Astrocyte (in vitro differentiated cells and primary cell): ENCODE measurements at regions not wholly inside any gene's neighbourhood (a gene's known extent, or its start where the extent isn't known, plus 50 kb on each side); places are given as distances from the start of the nearest gene placed in this dataset.

ENCODE experiments used
- DNase-seq: peaks from one replicate; pipeline ENCODE4 v3.0.0-alpha.2; 2010; ENCODE audit warnings: low read depth
- FAIRE-seq: peaks from 2 replicates; lab custom pipeline; 2011; peaks lifted over from hg19 to GRCh38; lab: Jason Lieb, UNC
- H2AFZ ChIP-seq: 2 replicates; pipeline ENCODE4 v1.6.0; 2012; ENCODE audit warnings: low read depth, low read length, inconsistent platforms
- H3K27ac ChIP-seq: 2 replicates; pipeline ENCODE4 v1.5.1; 2011; ENCODE audit warnings: low read depth, low read length, inconsistent platforms
- H3K27me3 ChIP-seq: 2 replicates; pipeline ENCODE4 v1.6.0; 2011; ENCODE audit warnings: low read length, inconsistent platforms; ENCODE audit not compliant: insufficient read depth
- H3K36me3 ChIP-seq: 2 replicates; pipeline ENCODE4 v1.5.1; 2011; ENCODE audit warnings: low read length, inconsistent platforms; ENCODE audit not compliant: insufficient read depth
- H3K4me1 ChIP-seq: 2 replicates; pipeline ENCODE4 v1.5.1; 2011; ENCODE audit warnings: low read length, inconsistent platforms; ENCODE audit not compliant: insufficient read depth
- H3K4me2 ChIP-seq: 2 replicates; pipeline ENCODE4 v1.6.0; 2012; ENCODE audit warnings: low read length, inconsistent platforms
- H3K4me3 ChIP-seq: 2 replicates; pipeline ENCODE4 v1.5.1; 2011; ENCODE audit warnings: low read depth, mild to moderate bottlenecking, low read length, inconsistent platforms; ENCODE audit not compliant: insufficient read depth
- H3K79me2 ChIP-seq: 2 replicates; pipeline ENCODE4 v1.6.0; 2012; ENCODE audit warnings: mild to moderate bottlenecking, low read length, inconsistent platforms; ENCODE audit not compliant: insufficient read depth
- H3K9ac ChIP-seq: 2 replicates; pipeline ENCODE4 v1.6.0; 2012; ENCODE audit warnings: mild to moderate bottlenecking, low read length, inconsistent platforms
- H3K9me3 ChIP-seq: 2 replicates; pipeline ENCODE4 v1.5.1; 2012; ENCODE audit warnings: low read depth, mild to moderate bottlenecking, low read length, inconsistent platforms; ENCODE audit not compliant: insufficient read depth
- H4K20me1 ChIP-seq: 2 replicates; pipeline ENCODE4 v1.6.0; 2012; ENCODE audit warnings: low read length, inconsistent platforms; ENCODE audit not compliant: insufficient read depth
- H3K27ac Mint-ChIP-seq: one replicate; pipeline ENCODE4 v1.8.0; 2021; ENCODE audit warnings: mild to moderate bottlenecking, mixed read lengths; ENCODE audit not compliant: unreplicated experiment
- H3K27me3 Mint-ChIP-seq: one replicate; pipeline ENCODE4 v1.8.0; 2021; ENCODE audit warnings: low read depth, mixed read lengths; ENCODE audit not compliant: unreplicated experiment
- H3K36me3 Mint-ChIP-seq: one replicate; pipeline ENCODE4 v1.8.0; 2021; ENCODE audit warnings: low read depth, mixed read lengths; ENCODE audit not compliant: unreplicated experiment
- H3K4me1 Mint-ChIP-seq: one replicate; pipeline ENCODE4 v1.8.0; 2021; ENCODE audit warnings: low read depth, mixed read lengths; ENCODE audit not compliant: unreplicated experiment
- H3K4me3 Mint-ChIP-seq: one replicate; pipeline ENCODE4 v1.8.0; 2021; ENCODE audit warnings: mild to moderate bottlenecking, moderate library complexity, mixed read lengths; ENCODE audit not compliant: unreplicated experiment
- H3K9me3 Mint-ChIP-seq: one replicate; pipeline ENCODE4 v1.8.0; 2021; ENCODE audit warnings: mild to moderate bottlenecking, mixed read lengths; ENCODE audit not compliant: unreplicated experiment
- CTCF ChIP-seq: IDR thresholded peaks from 2 replicates; pipeline ENCODE4 v1.5.1; 2011; ENCODE audit warnings: low read depth, mild to moderate bottlenecking, inconsistent platforms, low read length, moderate library complexity; ENCODE audit not compliant: insufficient read depth
- EZH2 ChIP-seq: IDR thresholded peaks from 2 replicates; pipeline ENCODE4 v1.6.1; 2012; ENCODE audit warnings: mild to moderate bottlenecking, low read length, inconsistent platforms; ENCODE audit not compliant: insufficient read depth

GRCh38 chr3:150236316-150237082 is 171.6 kb upstream of the TSC22D2 start:
- H4K20me1 ChIP-seq = no peaks in the 10 kb centered on the region
- Mint-ChIP-seq H3K27me3 (no peaks in the 10 kb centered on the region), H3K4me1 (peaks cover 51% of the 10 kb centered on the region), H3K36me3 (peaks cover 2% of the 10 kb centered on the region), H3K27ac (peak overlapping the region; percentile 70), H3K9me3 (no peaks in the 10 kb centered on the region), H3K4me3 (peak overlapping the region; percentile 18)
- no peak overlapping the region for H2AFZ ChIP-seq
- peak overlapping the region; percentile 0 for H3K9ac ChIP-seq
- H3K4me1 ChIP-seq = peaks cover 45% of the 10 kb centered on the region
- no peaks in the 10 kb centered on the region for H3K36me3 ChIP-seq
- no peak overlapping the region for H3K4me3 ChIP-seq
- FAIRE-seq (no peak), DNase-seq (peak; percentile 78)
- no peaks in the 10 kb centered on the region for H3K9me3 ChIP-seq
- H3K4me2 ChIP-seq = peak overlapping the region; percentile 64
- H3K27me3 ChIP-seq = no peaks in the 10 kb centered on the region
- peak overlapping the region; percentile 34 for H3K27ac ChIP-seq
- no peaks in the 10 kb centered on the region for H3K79me2 ChIP-seq
- TF ChIP-seq EZH2 (no peak), CTCF (no peak)

GRCh38 chr3:150235799-150236198 is 172.3 kb upstream of the TSC22D2 start:
- H3K79me2 ChIP-seq = no peaks in the 10 kb centered on the region
- DNase-seq (peak; percentile 95), FAIRE-seq (no peak)
- peaks cover 2% of the 10 kb centered on the region for H3K36me3 Mint-ChIP-seq
- peak overlapping the region; percentile 0 for H2AFZ ChIP-seq
- H3K4me2 ChIP-seq = peak overlapping the region; percentile 64
- peak overlapping the region; percentile 34 for H3K27ac ChIP-seq
- no peaks in the 10 kb centered on the region for H3K27me3 Mint-ChIP-seq
- H4K20me1 ChIP-seq = no peaks in the 10 kb centered on the region
- no peaks in the 10 kb centered on the region for H3K27me3 ChIP-seq
- peak overlapping the region; percentile 0 for H3K9ac ChIP-seq
- no peak for TF ChIP-seq CTCF
- TF ChIP-seq EZH2 = no peak
- H3K9me3 ChIP-seq = no peaks in the 10 kb centered on the region
- H3K4me3 ChIP-seq = no peak overlapping the region
- H3K4me1 ChIP-seq = peaks cover 45% of the 10 kb centered on the region
- H3K4me1 Mint-ChIP-seq = peaks cover 51% of the 10 kb centered on the region
- no peak overlapping the region for H3K4me3 Mint-ChIP-seq
- H3K36me3 ChIP-seq = no peaks in the 10 kb centered on the region
- H3K27ac Mint-ChIP-seq = peak overlapping the region; percentile 70
- no peaks in the 10 kb centered on the region for H3K9me3 Mint-ChIP-seq

DNA sequence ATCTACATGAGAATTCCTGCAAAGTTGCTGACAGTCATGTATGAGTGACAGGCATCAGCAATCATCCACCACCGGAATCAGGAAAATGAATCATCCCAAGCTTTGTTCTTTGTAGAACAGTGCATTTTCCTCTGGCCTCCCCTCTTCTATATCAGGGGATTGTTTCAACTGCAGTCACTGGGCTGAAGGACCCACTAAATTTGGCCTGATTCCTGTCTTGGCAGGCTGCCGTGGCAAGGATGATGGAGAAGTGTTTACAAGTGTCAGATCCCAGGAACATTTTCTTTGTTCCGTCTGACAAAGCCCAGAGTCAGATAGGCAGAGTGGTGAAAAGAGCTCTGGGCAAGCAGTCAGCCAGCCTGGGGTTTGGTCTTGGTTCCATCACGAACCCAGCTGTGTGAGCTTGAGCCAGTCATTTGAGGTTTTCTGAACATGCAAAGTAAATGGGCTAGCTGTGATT is 175.1 kb upstream of the TSC22D2 start:
- Mint-ChIP-seq H3K27ac (peak overlapping the region; percentile 89), H3K4me3 (peak overlapping the region; percentile 54), H3K27me3 (no peaks in the 10 kb centered on the region), H3K4me1 (peaks cover 44% of the 10 kb centered on the region), H3K9me3 (no peaks in the 10 kb centered on the region), H3K36me3 (peaks cover 2% of the 10 kb centered on the region)
- DNase-seq (peak; percentile 81), FAIRE-seq (peak; percentile 55)
- H3K4me3 ChIP-seq = no peak overlapping the region
- no peaks in the 10 kb centered on the region for H3K27me3 ChIP-seq
- H3K79me2 ChIP-seq = no peaks in the 10 kb centered on the region
- no peaks in the 10 kb centered on the region for H3K36me3 ChIP-seq
- peak overlapping the region; percentile 45 for H3K4me2 ChIP-seq
- H3K27ac ChIP-seq = peak overlapping the region; percentile 7
- TF ChIP-seq EZH2 (no peak), CTCF (no peak)
- H3K9ac ChIP-seq = no peak overlapping the region
- no peaks in the 10 kb centered on the region for H3K9me3 ChIP-seq
- peaks cover 42% of the 10 kb centered on the region for H3K4me1 ChIP-seq
- no peaks in the 10 kb centered on the region for H4K20me1 ChIP-seq
- peak overlapping the region; percentile 26 for H2AFZ ChIP-seq
